ENCODE measurements at regions not wholly inside any gene's neighbourhood (a gene's known extent, or its start where the extent isn't known, plus 50 kb on each side); places are given as distances from the start of the nearest gene placed in this dataset.

GRCh38 chr16:48011466-48011865 lies 144.3 kb downstream of the ABCC12 start:
- no peak for TF ChIP-seq POLR2A (IDR thresholded peaks at IDR 0.05; ENCODE audit: low read depth, low read length)
- no peak for TF ChIP-seq TAF1 (IDR thresholded peaks at IDR 0.05; ENCODE audit: low read depth, low read length)
- TF ChIP-seq SPI1 (IDR thresholded peaks at IDR 0.05; ENCODE audit: low read depth, low read length), result no peak
